ENCODE measurements at regions not wholly inside any gene's neighbourhood (a gene's known extent, or its start where the extent isn't known, plus 50 kb on each side); places are given as distances from the start of the nearest gene placed in this dataset.

DNA sequence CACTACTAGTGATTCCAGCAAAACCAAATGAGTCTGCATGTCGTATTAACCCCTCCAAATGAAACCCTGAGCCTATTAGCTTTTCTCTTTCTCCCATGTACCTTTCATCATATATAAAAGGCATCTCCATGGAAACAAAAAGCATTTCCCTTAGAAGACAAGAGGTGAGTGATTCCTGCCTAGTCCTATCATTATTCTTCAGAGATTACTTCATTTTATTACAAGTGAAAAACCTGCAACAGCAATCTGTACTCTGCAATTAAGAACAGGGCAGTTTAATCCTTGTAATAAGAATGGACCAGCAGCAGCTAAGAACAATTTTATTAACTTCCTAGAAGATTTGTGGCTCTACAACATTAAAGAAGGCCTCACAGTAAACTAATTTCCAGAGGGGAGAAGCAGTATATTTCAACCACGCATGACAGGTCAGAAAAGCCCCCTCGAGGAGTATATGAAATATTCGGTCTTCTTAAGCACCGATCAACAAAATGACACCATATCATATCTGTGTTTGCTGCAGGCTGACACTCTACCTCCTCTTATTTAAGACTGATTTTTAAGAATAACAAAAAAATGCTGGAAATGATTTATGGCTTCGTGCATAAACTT, 132.3 kb upstream of the TFPI start:
- DNase-seq: no peak
- Mint-ChIP-seq H3K36me3 (no peaks in the 10 kb centered on the region), H3K27ac (no peak overlapping the region), H3K4me1 (no peaks in the 10 kb centered on the region), H3K4me3 (no peak overlapping the region), H3K9me3 (peaks cover 0 to 7% (median 0%) of the 10 kb centered on the region in 7 donors), H3K27me3 (ENCODE audit: low read depth in 3 of 3) (peaks cover 0 to 2% (median 0%) of the 10 kb centered on the region in 3 donors)
- Histone ChIP-seq H3K27me3 (ENCODE audit: control insufficient read depth in 2 of 2, insufficient read depth in 2 of 2, low read length in 2 of 2) (no peaks in the 10 kb centered on the region), H3K4me3 (replicated peaks in 1 of 3; ENCODE audit: low read depth in 2 of 3, low read length in 3 of 3) (no peak overlapping the region), H3K36me3 (replicated peaks in 1 of 2; ENCODE audit: control insufficient read depth in 1 of 2, insufficient read depth in 2 of 2, low read length in 2 of 2) (no peaks in the 10 kb centered on the region), H4K20me1 (ENCODE audit: insufficient read depth, low read length) (no peaks in the 10 kb centered on the region), H2AFZ (ENCODE audit: insufficient read depth, low read depth, low read length, poor library complexity, severe bottlenecking) (no peak overlapping the region), H3K27ac (ENCODE audit: low read depth in 1 of 2, low read length in 2 of 2) (no peak overlapping the region), H3K9me3 (replicated peaks in 1 of 2; ENCODE audit: control insufficient read depth in 1 of 2, insufficient read depth in 1 of 2, low read length in 2 of 2) (no peaks in the 10 kb centered on the region), H3K4me2 (replicated peaks; ENCODE audit: extremely low read depth, low read length, poor library complexity, severe bottlenecking) (no peak overlapping the region), H3K4me1 (ENCODE audit: control insufficient read depth in 1 of 2, insufficient read depth in 2 of 2, low read length in 2 of 2) (no peaks in the 10 kb centered on the region), H3K79me2 (ENCODE audit: insufficient read depth, low read length) (no peaks in the 10 kb centered on the region), H3K9ac (ENCODE audit: insufficient read depth, low read length, poor library complexity, severe bottlenecking) (no peak overlapping the region)
- intact Hi-C loops (cut with micrococcal nuclease): no loop called here
- WGBS (ENCODE audit: insufficient coverage): no CpG with 5 or more reads among the region's 6 CpGs
- TF ChIP-seq, protein P1, sequence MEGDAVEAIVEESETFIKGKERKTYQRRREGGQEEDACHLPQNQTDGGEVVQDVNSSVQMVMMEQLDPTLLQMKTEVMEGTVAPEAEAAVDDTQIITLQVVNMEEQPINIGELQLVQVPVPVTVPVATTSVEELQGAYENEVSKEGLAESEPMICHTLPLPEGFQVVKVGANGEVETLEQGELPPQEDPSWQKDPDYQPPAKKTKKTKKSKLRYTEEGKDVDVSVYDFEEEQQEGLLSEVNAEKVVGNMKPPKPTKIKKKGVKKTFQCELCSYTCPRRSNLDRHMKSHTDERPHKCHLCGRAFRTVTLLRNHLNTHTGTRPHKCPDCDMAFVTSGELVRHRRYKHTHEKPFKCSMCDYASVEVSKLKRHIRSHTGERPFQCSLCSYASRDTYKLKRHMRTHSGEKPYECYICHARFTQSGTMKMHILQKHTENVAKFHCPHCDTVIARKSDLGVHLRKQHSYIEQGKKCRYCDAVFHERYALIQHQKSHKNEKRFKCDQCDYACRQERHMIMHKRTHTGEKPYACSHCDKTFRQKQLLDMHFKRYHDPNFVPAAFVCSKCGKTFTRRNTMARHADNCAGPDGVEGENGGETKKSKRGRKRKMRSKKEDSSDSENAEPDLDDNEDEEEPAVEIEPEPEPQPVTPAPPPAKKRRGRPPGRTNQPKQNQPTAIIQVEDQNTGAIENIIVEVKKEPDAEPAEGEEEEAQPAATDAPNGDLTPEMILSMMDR (IDR thresholded peaks at IDR 0.05): no peak

DNA sequence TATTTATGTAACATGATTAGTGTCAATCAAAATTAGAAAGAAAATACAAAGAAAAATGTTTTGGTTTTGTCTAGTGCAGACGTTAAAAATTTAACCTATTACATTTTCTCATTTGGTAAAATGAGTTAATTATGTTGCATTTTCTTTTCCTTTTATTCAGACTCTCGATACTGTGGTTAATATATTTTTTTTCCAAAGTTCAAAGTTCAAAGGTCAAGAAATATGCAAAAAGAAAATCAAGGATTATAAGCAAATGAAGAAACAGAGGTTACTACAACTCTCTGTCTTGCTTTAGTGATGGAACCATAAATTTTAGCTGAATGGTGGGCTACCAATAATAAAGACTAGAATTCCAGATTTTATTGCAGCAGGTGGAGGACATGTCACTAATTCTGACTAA, 133.3 kb upstream of the TFPI start:
- Histone ChIP-seq H4K20me1 (ENCODE audit: insufficient read depth, low read length) (no peaks in the 10 kb centered on the region), H2AFZ (ENCODE audit: insufficient read depth, low read depth, low read length, poor library complexity, severe bottlenecking) (no peak overlapping the region), H3K27me3 (ENCODE audit: control insufficient read depth in 2 of 2, insufficient read depth in 2 of 2, low read length in 2 of 2) (no peaks in the 10 kb centered on the region), H3K27ac (ENCODE audit: low read depth in 1 of 2, low read length in 2 of 2) (no peak overlapping the region), H3K9ac (ENCODE audit: insufficient read depth, low read length, poor library complexity, severe bottlenecking) (no peak overlapping the region), H3K9me3 (replicated peaks in 1 of 2; ENCODE audit: control insufficient read depth in 1 of 2, insufficient read depth in 1 of 2, low read length in 2 of 2) (no peaks in the 10 kb centered on the region), H3K4me3 (replicated peaks in 1 of 3; ENCODE audit: low read depth in 2 of 3, low read length in 3 of 3) (no peak overlapping the region), H3K79me2 (ENCODE audit: insufficient read depth, low read length) (no peaks in the 10 kb centered on the region), H3K36me3 (replicated peaks in 1 of 2; ENCODE audit: control insufficient read depth in 1 of 2, insufficient read depth in 2 of 2, low read length in 2 of 2) (no peaks in the 10 kb centered on the region), H3K4me1 (ENCODE audit: control insufficient read depth in 1 of 2, insufficient read depth in 2 of 2, low read length in 2 of 2) (no peaks in the 10 kb centered on the region), H3K4me2 (replicated peaks; ENCODE audit: extremely low read depth, low read length, poor library complexity, severe bottlenecking) (no peak overlapping the region)
- intact Hi-C loops (cut with micrococcal nuclease): no loop called here
- no CpG with 5 or more reads among the region's 2 CpGs for WGBS (ENCODE audit: insufficient coverage)
- Mint-ChIP-seq H3K27me3 (ENCODE audit: low read depth in 3 of 3) (peaks cover 0 to 2% (median 0%) of the 10 kb centered on the region in 3 donors), H3K36me3 (no peaks in the 10 kb centered on the region), H3K9me3 (peaks cover 0 to 7% (median 0%) of the 10 kb centered on the region in 7 donors), H3K4me1 (no peaks in the 10 kb centered on the region), H3K4me3 (no peak overlapping the region), H3K27ac (no peak overlapping the region)
- DNase-seq: no peak
- TF ChIP-seq, protein P1 (IDR thresholded peaks at IDR 0.05): no peak

Data from CD14-positive monocyte (primary cell).